ENCODE measurements at regions not wholly inside any gene's neighbourhood (a gene's known extent, or its start where the extent isn't known, plus 50 kb on each side); places are given as distances from the start of the nearest gene placed in this dataset.

DNA sequence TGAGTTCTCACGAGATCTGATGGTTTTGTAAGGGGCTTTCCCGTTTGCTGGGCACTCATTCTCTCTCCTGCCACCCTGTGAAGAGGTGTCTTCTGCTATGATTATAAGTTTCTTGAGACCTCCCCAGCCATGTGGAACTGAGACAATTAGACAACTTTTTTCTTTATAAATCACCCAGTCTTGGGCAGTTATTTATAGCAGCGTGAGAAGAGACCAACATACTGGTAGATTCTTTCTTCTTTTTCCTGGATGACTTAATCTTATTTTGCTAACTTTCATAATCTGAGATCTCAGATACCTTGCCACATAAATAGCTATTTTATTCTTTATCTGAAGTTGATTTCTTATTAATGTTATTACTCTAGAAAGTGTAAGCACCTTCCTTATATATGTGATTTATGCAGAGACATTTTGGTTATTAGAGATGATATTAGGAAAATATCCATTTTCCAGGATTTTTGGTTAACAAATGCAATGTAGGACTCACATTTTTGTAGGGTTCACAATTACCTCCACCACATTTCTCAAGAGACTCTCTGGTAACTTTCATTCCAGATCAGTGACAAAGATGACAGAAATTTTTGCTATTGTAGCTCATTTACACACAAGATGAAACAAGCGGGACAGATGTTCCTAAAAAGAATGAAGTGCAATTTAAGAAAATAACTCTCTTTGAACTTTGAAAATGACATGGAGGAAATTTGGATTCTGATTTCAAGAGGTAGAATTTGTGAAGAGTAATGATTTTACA, 97.9 kb upstream of the RND3 start:
- no peaks in the 10 kb centered on the region for H4K20me1 ChIP-seq (ENCODE audit: insufficient read depth, low read length)
- H3F3A ChIP-seq (ENCODE audit: insufficient read depth, low read length), result no peaks in the 10 kb centered on the region

DNA sequence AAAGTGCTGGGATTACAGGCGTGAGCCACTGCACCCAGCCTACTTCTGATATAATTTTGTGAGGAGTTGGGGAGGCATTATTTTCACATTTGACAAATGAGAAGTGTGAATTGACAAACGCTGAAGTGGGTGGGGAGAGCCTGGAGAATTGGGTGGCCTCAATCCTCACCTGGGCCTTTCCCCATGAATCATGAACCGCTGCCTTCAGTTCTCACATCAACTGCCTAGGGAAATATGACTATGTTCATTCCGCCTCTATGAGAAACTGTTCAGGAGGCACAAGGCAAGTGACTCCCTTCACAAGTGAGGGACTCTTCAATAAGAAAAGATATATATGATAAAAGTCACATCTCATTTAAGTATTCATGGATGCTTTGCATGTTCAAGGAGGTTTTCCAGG, 96.6 kb upstream of the RND3 start:
- no peaks in the 10 kb centered on the region for H3K9me3 ChIP-seq (ENCODE audit: low read length)
- H3K4me3 ChIP-seq (ENCODE audit: low read depth, low read length, poor library complexity, severe bottlenecking), result no peak overlapping the region
- TF ChIP-seq, protein P1, sequence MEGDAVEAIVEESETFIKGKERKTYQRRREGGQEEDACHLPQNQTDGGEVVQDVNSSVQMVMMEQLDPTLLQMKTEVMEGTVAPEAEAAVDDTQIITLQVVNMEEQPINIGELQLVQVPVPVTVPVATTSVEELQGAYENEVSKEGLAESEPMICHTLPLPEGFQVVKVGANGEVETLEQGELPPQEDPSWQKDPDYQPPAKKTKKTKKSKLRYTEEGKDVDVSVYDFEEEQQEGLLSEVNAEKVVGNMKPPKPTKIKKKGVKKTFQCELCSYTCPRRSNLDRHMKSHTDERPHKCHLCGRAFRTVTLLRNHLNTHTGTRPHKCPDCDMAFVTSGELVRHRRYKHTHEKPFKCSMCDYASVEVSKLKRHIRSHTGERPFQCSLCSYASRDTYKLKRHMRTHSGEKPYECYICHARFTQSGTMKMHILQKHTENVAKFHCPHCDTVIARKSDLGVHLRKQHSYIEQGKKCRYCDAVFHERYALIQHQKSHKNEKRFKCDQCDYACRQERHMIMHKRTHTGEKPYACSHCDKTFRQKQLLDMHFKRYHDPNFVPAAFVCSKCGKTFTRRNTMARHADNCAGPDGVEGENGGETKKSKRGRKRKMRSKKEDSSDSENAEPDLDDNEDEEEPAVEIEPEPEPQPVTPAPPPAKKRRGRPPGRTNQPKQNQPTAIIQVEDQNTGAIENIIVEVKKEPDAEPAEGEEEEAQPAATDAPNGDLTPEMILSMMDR (IDR thresholded peaks at IDR 0.05; ENCODE audit: low read length), result no peak
- TF ChIP-seq EZH2 (IDR thresholded peaks at IDR 0.05; ENCODE audit: borderline replicate concordance, low read length), result no peak
- no peak overlapping the region for H3K4me2 ChIP-seq (ENCODE audit: low read length)
- no peak overlapping the region for H3K9ac ChIP-seq (ENCODE audit: low read length)
- no peaks in the 10 kb centered on the region for H3K9me2 ChIP-seq (ENCODE audit: low read depth, low read length)
- H3K36me3 ChIP-seq (ENCODE audit: insufficient read depth, low read length), result no peaks in the 10 kb centered on the region
- H2AFZ ChIP-seq (ENCODE audit: low read length), result no peak overlapping the region
- H3K79me2 ChIP-seq (ENCODE audit: insufficient read depth, low read length), result no peaks in the 10 kb centered on the region
- H3K27me3 ChIP-seq (ENCODE audit: insufficient read depth, low read length), result no peaks in the 10 kb centered on the region
- H3K4me1 ChIP-seq (ENCODE audit: insufficient read depth, low read length, severe bottlenecking), result no peaks in the 10 kb centered on the region
- no peak overlapping the region for H3K27ac ChIP-seq (ENCODE audit: low read depth, low read length, poor library complexity, severe bottlenecking)
- H4K20me1 ChIP-seq (ENCODE audit: insufficient read depth, low read length), result no peaks in the 10 kb centered on the region
- no peaks in the 10 kb centered on the region for H3F3A ChIP-seq (ENCODE audit: insufficient read depth, low read length)

More for the DNA sequence above, 97.9 kb upstream of the RND3 start:
- Histone ChIP-seq H3K79me2 (ENCODE audit: insufficient read depth, low read length) (no peaks in the 10 kb centered on the region), H2AFZ (ENCODE audit: low read length) (no peak overlapping the region), H3K4me3 (ENCODE audit: low read depth, low read length, poor library complexity, severe bottlenecking) (no peak overlapping the region), H3K36me3 (ENCODE audit: insufficient read depth, low read length) (no peaks in the 10 kb centered on the region), H3K27me3 (ENCODE audit: insufficient read depth, low read length) (no peaks in the 10 kb centered on the region), H3K4me2 (ENCODE audit: low read length) (no peak overlapping the region), H3K4me1 (ENCODE audit: insufficient read depth, low read length, severe bottlenecking) (no peaks in the 10 kb centered on the region), H3K27ac (ENCODE audit: low read depth, low read length, poor library complexity, severe bottlenecking) (no peak overlapping the region), H3K9me2 (ENCODE audit: low read depth, low read length) (no peaks in the 10 kb centered on the region), H3K9me3 (ENCODE audit: low read length) (no peaks in the 10 kb centered on the region), H3K9ac (ENCODE audit: low read length) (no peak overlapping the region)
- TF ChIP-seq, protein P1 (IDR thresholded peaks at IDR 0.05; ENCODE audit: low read length), result no peak
- TF ChIP-seq EZH2 (IDR thresholded peaks at IDR 0.05; ENCODE audit: borderline replicate concordance, low read length), result no peak

DNA sequence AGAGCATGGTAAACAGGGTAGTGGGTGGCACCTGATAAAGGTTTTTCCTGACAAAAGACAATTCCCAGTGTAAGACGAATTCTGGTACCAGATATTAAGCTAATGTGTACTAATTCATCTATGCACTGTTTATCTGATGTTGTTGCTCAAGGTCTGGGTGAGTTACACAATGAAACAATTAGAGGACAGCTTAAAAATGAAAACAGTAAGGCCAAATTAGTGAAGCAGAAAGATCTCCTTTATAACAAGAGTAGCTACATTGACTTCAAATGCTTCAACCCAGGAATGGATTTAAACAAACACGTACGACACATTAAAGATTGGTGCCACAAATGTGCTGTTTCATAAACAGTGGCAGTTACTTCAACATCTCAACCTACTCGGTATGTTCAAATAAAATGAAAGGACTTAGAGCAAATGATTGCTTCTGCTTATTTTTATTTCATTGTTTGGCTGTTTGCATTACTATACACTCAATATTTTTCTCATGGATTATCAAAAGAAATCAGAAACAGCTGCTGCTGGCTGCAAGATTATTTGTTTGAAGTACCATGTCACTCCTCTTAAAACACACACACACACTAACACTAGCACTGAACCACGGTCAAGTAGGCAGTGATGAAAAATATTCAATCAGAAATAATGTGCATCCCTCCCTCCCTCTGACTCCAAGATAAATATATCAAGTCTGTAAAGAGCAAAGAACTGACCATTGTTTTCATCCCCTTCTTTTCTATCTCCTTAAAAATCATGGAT, 94.4 kb upstream of the RND3 start:
- Histone ChIP-seq H3K9me2 (ENCODE audit: low read depth, low read length) (no peaks in the 10 kb centered on the region), H2AFZ (ENCODE audit: low read length) (no peak overlapping the region), H3K27ac (ENCODE audit: low read depth, low read length, poor library complexity, severe bottlenecking) (no peak overlapping the region), H3K79me2 (ENCODE audit: insufficient read depth, low read length) (no peaks in the 10 kb centered on the region), H3K36me3 (ENCODE audit: insufficient read depth, low read length) (no peaks in the 10 kb centered on the region), H3K4me3 (ENCODE audit: low read depth, low read length, poor library complexity, severe bottlenecking) (no peak overlapping the region), H3K4me2 (ENCODE audit: low read length) (no peak overlapping the region), H4K20me1 (ENCODE audit: insufficient read depth, low read length) (no peaks in the 10 kb centered on the region), H3F3A (ENCODE audit: insufficient read depth, low read length) (no peaks in the 10 kb centered on the region), H3K9ac (ENCODE audit: low read length) (no peak overlapping the region), H3K27me3 (ENCODE audit: insufficient read depth, low read length) (no peaks in the 10 kb centered on the region), H3K9me3 (ENCODE audit: low read length) (no peaks in the 10 kb centered on the region), H3K4me1 (ENCODE audit: insufficient read depth, low read length, severe bottlenecking) (no peaks in the 10 kb centered on the region)
- no peak for TF ChIP-seq EZH2 (IDR thresholded peaks at IDR 0.05; ENCODE audit: borderline replicate concordance, low read length)
- TF ChIP-seq, protein P1 (IDR thresholded peaks at IDR 0.05; ENCODE audit: low read length), result no peak
